Cardiac fibroblast (primary cell): ENCODE measurements at regions not wholly inside any gene's neighbourhood (a gene's known extent, or its start where the extent isn't known, plus 50 kb on each side); places are given as distances from the start of the nearest gene placed in this dataset.

Experiments
- DNase-seq, 2 donors: peaks; one replicate each; pipeline versions ENCODE4 v3.0.0 to v3.0.0-alpha.2; 2010; ENCODE audit warnings: low read depth in 2 of 2
- H3K4me3 ChIP-seq, 2 donors: replicated peaks in 1 of 2; 1 replicate in 1 of 2; 2 replicates in 1 of 2; pipeline ENCODE4 v1.5.1; 2011; ENCODE audit warnings: low read depth in 2 of 2, low read length in 2 of 2, mild to moderate bottlenecking in 2 of 2, moderate library complexity in 1 of 2
- CTCF ChIP-seq: IDR thresholded peaks from one replicate; pipeline ENCODE4 v1.5.1; 2011; ENCODE audit warnings: low read depth, mild to moderate bottlenecking, low read length, inconsistent platforms

- H3K4me3 ChIP-seq = no peak overlapping the region
- TF ChIP-seq CTCF = no peak
- no peak for DNase-seq
Observed at GRCh38 chr3:71975573-71975972, 190.6 kb upstream of the PROK2 start.

- no peak for DNase-seq
- no peak overlapping the region for H3K4me3 ChIP-seq
- no peak for TF ChIP-seq CTCF
Observed at GRCh38 chr3:71974786-71975185, 189.8 kb upstream of the PROK2 start.

- no peak overlapping the region for H3K4me3 ChIP-seq
- TF ChIP-seq CTCF = no peak
- no peak for DNase-seq
Observed at GRCh38 chr3:71973274-71974030, 188.5 kb upstream of the PROK2 start.

DNA sequence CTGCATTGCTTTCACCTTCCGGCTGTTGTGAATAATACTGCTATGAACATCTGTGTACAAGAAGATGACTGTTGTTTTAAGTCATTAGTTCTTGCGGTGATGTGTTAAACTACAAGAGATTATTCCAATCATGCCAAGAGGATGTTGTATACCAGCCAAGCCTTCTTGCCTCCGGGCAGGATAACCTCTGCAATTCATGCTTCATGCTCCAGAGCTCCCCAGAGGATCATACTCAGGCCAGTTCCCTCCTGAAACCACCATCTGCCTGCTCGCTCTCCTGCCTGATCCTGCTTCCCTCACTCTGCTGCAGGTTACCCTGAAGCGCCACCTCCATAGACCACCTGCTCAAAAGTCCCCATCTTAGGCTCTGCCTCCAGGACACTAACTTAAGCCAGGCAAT, 187.1 kb upstream of the PROK2 start:
- TF ChIP-seq CTCF = no peak
- DNase-seq = no peak
- no peak overlapping the region for H3K4me3 ChIP-seq

- no peak for DNase-seq
- TF ChIP-seq CTCF = no peak
- H3K4me3 ChIP-seq = no peak overlapping the region
Observed at GRCh38 chr3:71968544-71968943, 183.6 kb upstream of the PROK2 start.

DNA sequence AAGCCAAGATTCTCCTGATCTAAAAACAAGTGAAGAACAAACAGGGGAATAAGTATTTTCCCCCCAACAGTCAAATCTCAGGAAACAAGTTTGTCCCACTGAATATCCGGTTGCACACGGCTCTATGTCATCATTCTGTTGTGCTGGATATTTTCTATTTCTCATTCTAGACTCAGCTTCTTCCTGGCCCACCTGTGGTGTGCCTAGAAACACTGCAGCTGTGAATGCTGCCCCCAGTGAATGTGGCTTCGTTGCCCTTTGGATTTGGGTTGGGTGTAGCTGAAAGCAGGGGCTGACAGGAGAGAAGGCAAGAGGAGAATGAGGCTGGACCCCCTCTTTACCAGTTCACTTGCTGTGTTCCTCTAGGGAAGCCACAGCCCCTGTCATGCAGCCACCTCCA, 181.2 kb upstream of the PROK2 start:
- no peak overlapping the region for H3K4me3 ChIP-seq
- TF ChIP-seq CTCF = no peak
- DNase-seq = no peak

GRCh38 chr3:71964170-71964569, 179.2 kb upstream of the PROK2 start:
- H3K4me3 ChIP-seq = no peak overlapping the region
- no peak for TF ChIP-seq CTCF
- no peak for DNase-seq
